ENCODE measurements at regions not wholly inside any gene's neighbourhood (a gene's known extent, or its start where the extent isn't known, plus 50 kb on each side); places are given as distances from the start of the nearest gene placed in this dataset.

DNA sequence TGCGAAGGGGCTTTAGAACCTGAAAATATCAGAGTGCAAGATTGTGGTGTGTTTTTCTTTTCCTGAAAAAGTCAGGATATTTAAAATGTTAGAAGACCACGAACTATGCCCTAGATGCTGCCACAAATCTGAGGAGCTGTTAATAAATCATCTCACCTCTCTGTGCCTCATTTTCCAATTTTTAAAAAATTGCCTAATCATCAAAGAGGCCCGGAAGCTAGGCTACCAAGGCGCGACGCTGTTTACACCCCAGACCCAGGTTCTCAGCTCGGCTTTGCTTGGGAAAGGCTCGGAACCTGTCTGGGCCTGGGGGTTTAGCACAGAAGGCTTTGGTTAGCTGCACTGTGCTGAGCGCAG is 409.6 kb downstream of the BCOR start:
- Histone ChIP-seq H3K4ac (ENCODE audit: low read depth, low read length) (no peak overlapping the region), H4K5ac (ENCODE audit: insufficient read length, low read depth, low read length) (no peak overlapping the region), H3K79me2 (ENCODE audit: insufficient read depth, low read length) (no peaks in the 10 kb centered on the region), H3K4me1 (ENCODE audit: insufficient read depth, low read length) (peaks cover 7% of the 10 kb centered on the region), H3K14ac (ENCODE audit: insufficient read depth, low read length) (peak overlapping the region; percentile 66; the same call in 1 of the 2 replicates), H4K8ac (replicated peaks; ENCODE audit: insufficient read length, low read depth, low read length) (no peak overlapping the region), H3K9ac (ENCODE audit: extremely low read depth, insufficient read length, low read length) (no peak overlapping the region), H2AFZ (ENCODE audit: low read length) (no peak overlapping the region), H2BK20ac (ENCODE audit: low read depth, low read length, poor library complexity, severe bottlenecking) (no peak overlapping the region), H3T11ph (ENCODE audit: low read length) (no peak overlapping the region), H4K91ac (ENCODE audit: insufficient read length, low read depth, low read length) (no peak overlapping the region), H3K9me3 (ENCODE audit: control insufficient read depth, low read depth, low read length) (no peaks in the 10 kb centered on the region), H3K18ac (ENCODE audit: insufficient read length, low read depth, low read length) (peak overlapping the region; percentile 5), H2BK120ac (ENCODE audit: low read depth, low read length, poor library complexity, severe bottlenecking) (no peak overlapping the region), H2BK5ac (ENCODE audit: insufficient read length, low read length) (no peak overlapping the region), H3K4me2 (ENCODE audit: insufficient read depth, insufficient read length, low read length) (peak overlapping the region; percentile 44), H3K27ac (ENCODE audit: insufficient read length, low read depth, low read length) (no peak overlapping the region), H3K56ac (ENCODE audit: insufficient read length, low read depth, low read length) (no peak overlapping the region), H4K20me1 (ENCODE audit: control insufficient read depth, insufficient read depth, insufficient read length) (no peaks in the 10 kb centered on the region), H3K27me3 (ENCODE audit: insufficient read depth, low read length) (no peaks in the 10 kb centered on the region; the same call in 1 of the 2 replicates), H2BK15ac (ENCODE audit: low read depth, low read length) (no peak overlapping the region), H3K79me1 (ENCODE audit: insufficient read depth, low read depth, low read length, poor library complexity, severe bottlenecking) (no peaks in the 10 kb centered on the region), H2AK5ac (ENCODE audit: insufficient read length, low read length) (no peak overlapping the region), H3K23ac (ENCODE audit: insufficient read length, low read depth, low read length) (no peak overlapping the region), H2BK12ac (ENCODE audit: insufficient read length, low read depth, low read length) (no peak overlapping the region), H3K23me2 (ENCODE audit: insufficient read length, low read depth, low read length, poor library complexity, severe bottlenecking) (peaks cover 17% of the 10 kb centered on the region)
- Mint-ChIP-seq H3K27ac (no peak overlapping the region), H3K36me3 (ENCODE audit: insufficient read depth in 1 of 3, low read depth in 3 of 3) (peaks cover 1 to 5% (median 2%) of the 10 kb centered on the region in 3 experiments; a peak in 5 of 7 replicates), H3K9me3 (peaks cover 52 to 74% of the 10 kb centered on the region in 2 experiments), H3K27me3 (ENCODE audit: low read depth) (peaks cover 27% of the 10 kb centered on the region), H3K4me3 (no peak overlapping the region; a peak in 1 of 5 replicates), H3K4me1 (peaks cover 35 to 38% of the 10 kb centered on the region in 2 experiments)
- TF ChIP-seq, protein P1, sequence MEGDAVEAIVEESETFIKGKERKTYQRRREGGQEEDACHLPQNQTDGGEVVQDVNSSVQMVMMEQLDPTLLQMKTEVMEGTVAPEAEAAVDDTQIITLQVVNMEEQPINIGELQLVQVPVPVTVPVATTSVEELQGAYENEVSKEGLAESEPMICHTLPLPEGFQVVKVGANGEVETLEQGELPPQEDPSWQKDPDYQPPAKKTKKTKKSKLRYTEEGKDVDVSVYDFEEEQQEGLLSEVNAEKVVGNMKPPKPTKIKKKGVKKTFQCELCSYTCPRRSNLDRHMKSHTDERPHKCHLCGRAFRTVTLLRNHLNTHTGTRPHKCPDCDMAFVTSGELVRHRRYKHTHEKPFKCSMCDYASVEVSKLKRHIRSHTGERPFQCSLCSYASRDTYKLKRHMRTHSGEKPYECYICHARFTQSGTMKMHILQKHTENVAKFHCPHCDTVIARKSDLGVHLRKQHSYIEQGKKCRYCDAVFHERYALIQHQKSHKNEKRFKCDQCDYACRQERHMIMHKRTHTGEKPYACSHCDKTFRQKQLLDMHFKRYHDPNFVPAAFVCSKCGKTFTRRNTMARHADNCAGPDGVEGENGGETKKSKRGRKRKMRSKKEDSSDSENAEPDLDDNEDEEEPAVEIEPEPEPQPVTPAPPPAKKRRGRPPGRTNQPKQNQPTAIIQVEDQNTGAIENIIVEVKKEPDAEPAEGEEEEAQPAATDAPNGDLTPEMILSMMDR (conservative IDR thresholded peaks at IDR 0.05): no peak
- no CpG with 5 or more reads among the region's 9 CpGs for WGBS (ENCODE audit: extremely low coverage, insufficient read length, low lambda C conversion rate)
- DNase-seq: no peak

Data from H9 (cell line).